GM12878 (cell line): ENCODE measurements at regions not wholly inside any gene's neighbourhood (a gene's known extent, or its start where the extent isn't known, plus 50 kb on each side); places are given as distances from the start of the nearest gene placed in this dataset.

Source experiments
- ATAC-seq: fragments of 200-7000 bp; cut with Tn5 transposase; 3 replicates; pipeline ENCODE4 v1.9.1; 2020; ENCODE audit warnings: mild to moderate bottlenecking, moderate library complexity
- BruUV-seq: library from RNA; stranded (reverse); fragments of 400-500 nt; replicated peaks from 2 replicates; lab custom pipeline; 2021; lab: Mats Ljungman, UMichigan
- CTCF ChIA-PET: fragments of 300-600 bp; sonication (Branson Sonifier 250); formaldehyde crosslinking; extraction: SDS; loops from one replicate; lab custom pipeline; 2021; ENCODE audit warnings: inconsistent platforms; lab: Yijun Ruan, JAX
- POLR2A ChIA-PET: fragments of 350-600 bp; formaldehyde crosslinking; extraction: SDS; loops from one replicate; lab custom pipeline; 2021; ENCODE audit warnings: inconsistent platforms; lab: Charles Lee
- RAD21 ChIA-PET: fragments of 300-600 bp; sonication (Branson Sonifier 250); formaldehyde crosslinking; loops from one replicate; lab custom pipeline; 2023; ENCODE audit warnings: antibody characterized with exemption; ENCODE audit not compliant: unreplicated experiment; lab: Charles Lee
- SMC1A ChIA-PET: fragments of 300-600 bp; sonication (Branson Sonifier 250); formaldehyde crosslinking; loops from one replicate; lab custom pipeline; 2023; ENCODE audit not compliant: unreplicated experiment, uncharacterized antibody; lab: Charles Lee
- DNase-seq: peaks from one replicate; pipeline ENCODE4 v3.0.0-alpha.2; 2011; ENCODE audit warnings: low read depth, low spot score
- FAIRE-seq: peaks from 3 replicates; lab custom pipeline; 2011; peaks lifted over from hg19 to GRCh38; lab: Jason Lieb, UNC
- H2AFZ ChIP-seq: 2 replicates; pipeline ENCODE4 v1.6.0; 2011; ENCODE audit warnings: low read depth, low read length, control low read depth; ENCODE audit not compliant: control insufficient read depth
- H3K27ac ChIP-seq: 2 replicates; pipeline ENCODE4 v1.5.1; 2011; ENCODE audit warnings: control low read depth; ENCODE audit not compliant: control insufficient read depth, insufficient read depth
- H3K27me3 ChIP-seq, 2 experiments: replicated peaks in 1 of 2; 2 replicates each; pipeline versions ENCODE4 v1.6.0 to v1.6.1; 2011; ENCODE audit warnings: low read length in 1 of 2; ENCODE audit not compliant: control insufficient read depth in 2 of 2, insufficient read depth in 2 of 2
- H3K36me3 ChIP-seq, 2 experiments: 2 replicates each; pipeline ENCODE4 v1.5.1; 2011; ENCODE audit warnings: low read length in 1 of 2; ENCODE audit not compliant: control insufficient read depth in 2 of 2, insufficient read depth in 2 of 2
- H3K4me1 ChIP-seq: 2 replicates; pipeline ENCODE4 v1.6.1; 2011; ENCODE audit warnings: mild to moderate bottlenecking, low read length, moderate library complexity, mixed read lengths; ENCODE audit not compliant: control insufficient read depth, insufficient read depth
- H3K4me2 ChIP-seq: 2 replicates; pipeline ENCODE4 v1.6.0; 2011; ENCODE audit warnings: control low read depth; ENCODE audit not compliant: control insufficient read depth, insufficient read depth
- H3K4me3 ChIP-seq: fragments of 200-600 bp; sonication (generic); 2 replicates; pipeline ENCODE4 v1.5.1; 2016
- H3K79me2 ChIP-seq: 2 replicates; pipeline ENCODE4 v1.6.0; 2011; ENCODE audit warnings: low read length; ENCODE audit not compliant: control insufficient read depth, insufficient read depth
- H3K9ac ChIP-seq: 2 replicates; pipeline ENCODE4 v1.8.0; 2011; ENCODE audit warnings: low read length, control low read depth, mixed read lengths; ENCODE audit not compliant: control insufficient read depth, insufficient read depth
- H3K9me3 ChIP-seq: replicated peaks from 3 replicates; pipeline ENCODE4 v1.5.1; 2011; ENCODE audit warnings: mild to moderate bottlenecking, low read length; ENCODE audit not compliant: control insufficient read depth, insufficient read depth
- H4K20me1 ChIP-seq: 2 replicates; pipeline ENCODE4 v1.6.0; 2011; ENCODE audit not compliant: control insufficient read depth, insufficient read depth
- EGR1 ChIP-seq, 2 experiments: IDR thresholded peaks; 1 replicate in 1 of 2; 2 replicates in 1 of 2; pipeline ENCODE4 v1.6.1; 2011 to 2012; ENCODE audit warnings: low read depth in 2 of 2, low read length in 2 of 2, borderline replicate concordance in 1 of 2, mild to moderate bottlenecking in 1 of 2, moderate library complexity in 1 of 2
- FOXM1 ChIP-seq: IDR thresholded peaks from 2 replicates; pipeline ENCODE4 v1.6.1; 2012; ENCODE audit warnings: low read depth, mild to moderate bottlenecking, inconsistent platforms, low read length, moderate library complexity
- GABPA ChIP-seq: IDR thresholded peaks from 2 replicates; pipeline ENCODE4 v1.6.1; 2014; ENCODE audit warnings: antibody characterized with exemption, low read depth, mild to moderate bottlenecking, inconsistent platforms
- MLLT1 ChIP-seq: fragments of 450-650 bp; IDR thresholded peaks from 2 replicates; pipeline ENCODE4 v1.6.1; 2016; ENCODE audit warnings: mild to moderate bottlenecking
- PML ChIP-seq: IDR thresholded peaks from 2 replicates; pipeline ENCODE4 v1.6.1; 2012; ENCODE audit warnings: low read length, inconsistent platforms
- POLR2A ChIP-seq: IDR thresholded peaks from 2 replicates; pipeline ENCODE4 v1.6.1; 2011; ENCODE audit warnings: low read depth, mild to moderate bottlenecking, low read length
- REST ChIP-seq: IDR thresholded peaks from 2 replicates; pipeline ENCODE4 v1.6.1; 2012; ENCODE audit warnings: mild to moderate bottlenecking, low read depth, low read length
- USF1 ChIP-seq: IDR thresholded peaks from 2 replicates; pipeline ENCODE4 v1.6.1; 2011; ENCODE audit warnings: borderline replicate concordance, low read depth, mild to moderate bottlenecking, moderate library complexity, mixed read lengths, low read length; ENCODE audit not compliant: insufficient read depth; ENCODE audit errors: extremely low read length
- WRNIP1 ChIP-seq: IDR thresholded peaks from 2 replicates; pipeline ENCODE4 v1.6.1; 2011; ENCODE audit warnings: low read depth, low read length, improper control_type of control experiment, borderline replicate concordance
- ZBTB4 ChIP-seq: fragments of 450-650 bp; formaldehyde crosslinking; IDR thresholded peaks from 2 replicates; pipeline ENCODE4 v1.4.0; 2022; ENCODE audit warnings: mild to moderate bottlenecking, moderate library complexity
- ZNF622 ChIP-seq: fragments of 450-650 bp; IDR thresholded peaks from 2 replicates; pipeline ENCODE4 v1.6.1; 2017; ENCODE audit warnings: mild to moderate bottlenecking, inconsistent platforms
- WGBS: methylation state at CpG from one replicate; pipeline ENCODE4 v1.1.6; 2016; ENCODE audit warnings: low lambda C conversion rate; ENCODE audit not compliant: insufficient replicate concordance, insufficient coverage; ENCODE audit errors: missing lambda C conversion rate; 5-methylcytosine and 5-hydroxymethylcytosine counted together
- in situ Hi-C: fragments of 300-500 bp; cut with MboI; formaldehyde crosslinking; loops from 9 replicates; pipeline ENCODE4 v1.14.3; 2018; ENCODE audit warnings: mixed read lengths
- intact Hi-C: fragments of 100-400 bp; cut with micrococcal nuclease; formaldehyde crosslinking; loops from one replicate; pipeline ENCODE4 v1.14.2; 2022; ENCODE audit not compliant: unreplicated experiment

GRCh38 chr15:96108405-96108804 is 222.1 kb upstream of the NR2F2 start:
- DNase-seq (no peak), ATAC-seq (no peak), FAIRE-seq (no peak)
- in situ Hi-C loops, result no loop called here
- Histone ChIP-seq H3K36me3 (no peaks in the 10 kb centered on the region), H3K27me3 (no peaks in the 10 kb centered on the region), H3K4me1 (no peaks in the 10 kb centered on the region), H3K4me2 (no peak overlapping the region), H3K27ac (no peak overlapping the region), H2AFZ (no peak overlapping the region), H3K79me2 (no peaks in the 10 kb centered on the region), H4K20me1 (no peaks in the 10 kb centered on the region), H3K9ac (no peak overlapping the region), H3K4me3 (no peak overlapping the region), H3K9me3 (no peaks in the 10 kb centered on the region; the same call in 2 of the 3 replicates)
- ChIA-PET POLR2A (interaction anchor here (1.1 kb wide), 1 partner anchor 10 kb away, joined by 3 read pairs; no protein-coding TSS in a partner anchor), RAD21 (no interaction called here), SMC1A (interaction anchor here (1.7 kb wide), 1 partner anchor 19 kb away, joined by 7 read pairs; no protein-coding TSS in a partner anchor), CTCF (interaction anchor here (0.6 kb wide), 1 partner anchor 88 kb away, joined by 5 read pairs; no protein-coding TSS in a partner anchor)
- no peak for TF ChIP-seq EGR1 (IDR thresholded peaks at IDR 0.05; ENCODE audit: borderline replicate concordance in 1 of 2, low read depth in 2 of 2, low read length in 2 of 2)
- TF ChIP-seq USF1, result no peak
- TF ChIP-seq REST, result no peak
- TF ChIP-seq FOXM1, result no peak
- TF ChIP-seq PML, result no peak
- no peak for TF ChIP-seq MLLT1
- TF ChIP-seq WRNIP1, result no peak
- no peak for TF ChIP-seq ZNF622
- no peak for TF ChIP-seq POLR2A
- no peak for TF ChIP-seq GABPA
- TF ChIP-seq ZBTB4 (CRISPR knock-in tag), result no peak
- BruUV-seq, result no TSS peak
- intact Hi-C loops, result no loop called here
- 62% methylated on average over 5 of the region's 5 CpGs for WGBS
